ENCODE measurements at regions not wholly inside any gene's neighbourhood (a gene's known extent, or its start where the extent isn't known, plus 50 kb on each side); places are given as distances from the start of the nearest gene placed in this dataset.

DNA sequence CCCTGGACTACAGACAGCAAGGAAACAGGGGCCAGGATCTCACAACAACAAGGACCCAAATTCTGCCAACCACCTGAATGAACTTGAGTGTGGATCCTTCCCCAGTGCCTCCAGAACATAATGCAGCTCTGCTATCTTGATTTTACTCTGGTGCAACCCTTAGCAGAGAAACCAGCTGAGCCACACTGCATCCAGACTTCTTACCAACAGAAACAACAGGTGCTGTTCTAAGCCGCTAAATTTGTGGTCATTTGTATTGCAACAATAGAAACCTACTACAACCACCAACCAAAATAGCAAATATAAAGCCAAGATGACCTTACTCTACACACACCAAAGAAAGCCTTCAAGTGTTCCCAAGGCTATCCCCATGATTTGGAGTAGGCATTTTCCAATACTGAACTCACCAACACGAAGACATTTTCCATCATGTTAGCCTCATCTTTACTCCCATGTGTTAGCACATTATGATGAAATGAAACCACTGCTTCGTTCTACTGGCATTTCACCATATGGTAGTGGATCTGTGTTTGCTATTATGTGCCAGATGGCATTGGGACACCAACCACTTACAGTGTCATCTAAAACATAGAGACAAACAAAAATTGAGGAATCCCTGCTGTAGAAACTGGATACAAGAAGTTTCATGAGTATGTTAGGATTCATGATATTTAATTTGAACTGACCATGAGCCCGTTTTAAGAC is 249.8 kb upstream of the ID4 start:
- H3K14ac ChIP-seq (replicated peaks; ENCODE audit: low read depth, low read length), result no peak overlapping the region
- in situ Hi-C loops (cut with MboI; ENCODE audit: low sequenced_read_pairs) (no loop called here), intact Hi-C loops (cut with micrococcal nuclease) (no loop called here), dilution Hi-C loops (cut with HindIII; ENCODE audit: low sequenced_read_pairs, unreplicated experiment) (no loop called here)
- no peak overlapping the region for H3K4me2 ChIP-seq (ENCODE audit: low read depth, low read length)
- H3K79me1 ChIP-seq (ENCODE audit: low read depth in 1 of 2, low read length in 2 of 2), result no peaks in the 10 kb centered on the region
- H3K9me1 ChIP-seq (ENCODE audit: insufficient read depth, low read length), result no peaks in the 10 kb centered on the region
- no peak overlapping the region for H2AFZ ChIP-seq (replicated peaks; ENCODE audit: low read length, poor library complexity)
- DNase-seq, result no peak
- no peak overlapping the region for H3K4me3 ChIP-seq (ENCODE audit: insufficient read depth, low read depth, low read length)
- no peak overlapping the region for H3K27ac ChIP-seq (ENCODE audit: insufficient read depth, low read length)
- H3K56ac ChIP-seq (ENCODE audit: extremely low read depth, insufficient read depth, low read length), result no peak overlapping the region
- no peaks in the 10 kb centered on the region for H4K20me1 ChIP-seq (ENCODE audit: insufficient read depth, low read length)
- H3K36me3 ChIP-seq (ENCODE audit: control insufficient read depth, insufficient read depth, low read length), result no peaks in the 10 kb centered on the region
- CTCF ChIA-PET, result interaction anchor here (0.6 kb wide), 1 partner anchor 51 kb away, joined by 6 read pairs; no protein-coding TSS in a partner anchor
- ATAC-seq (ENCODE audit: low read depth), result no peak
- H3K9ac ChIP-seq (ENCODE audit: low read depth, low read length), result no peak overlapping the region
- no peaks in the 10 kb centered on the region for H3K9me3 ChIP-seq (ENCODE audit: control insufficient read depth, insufficient read depth, low read length)
- no peaks in the 10 kb centered on the region for H3K4me1 ChIP-seq (ENCODE audit: control insufficient read depth, insufficient read depth, low read length)
- no peak overlapping the region for H4K8ac ChIP-seq (ENCODE audit: low read depth in 2 of 2, low read length in 2 of 2)
- BruUV-seq (replicated peaks), result no TSS peak
- no peak overlapping the region for H2BK15ac ChIP-seq (ENCODE audit: low read depth, low read length)
- WGBS, 2 experiments (ENCODE audit: extremely low coverage in 2 of 2, insufficient read length in 1 of 2), result no CpG with 5 or more reads among the region's 4 CpGs
- no peaks in the 10 kb centered on the region for H3K27me3 ChIP-seq (ENCODE audit: control insufficient read depth, insufficient read depth, low read length)
- H4K91ac ChIP-seq (ENCODE audit: insufficient read depth, low read depth, low read length), result no peak overlapping the region
- POLR2A ChIA-PET (ENCODE audit: unreplicated experiment), result no interaction called here
- H2AK9ac ChIP-seq (replicated peaks; ENCODE audit: low read depth, low read length, poor library complexity), result no peak overlapping the region
- H3K4ac ChIP-seq (ENCODE audit: low read depth, low read length), result no peak overlapping the region
- no peak overlapping the region for H3K18ac ChIP-seq (ENCODE audit: low read depth, low read length)
- no peak overlapping the region for H2AK5ac ChIP-seq (ENCODE audit: low read depth, low read length)
- TF ChIP-seq NFE2L2 (IDR thresholded peaks at IDR 0.05; ENCODE audit: low read depth, low read length), result no peak
- TF ChIP-seq RCOR1 (IDR thresholded peaks at IDR 0.05; ENCODE audit: insufficient replicate concordance, low read length), result no peak
- TF ChIP-seq SMC3 (IDR thresholded peaks at IDR 0.05; ENCODE audit: low read depth, low read length), result no peak
- TF ChIP-seq RAD21 (IDR thresholded peaks at IDR 0.05; ENCODE audit: low read length), result no peak
- no peak for TF ChIP-seq MXI1 (IDR thresholded peaks at IDR 0.05; ENCODE audit: borderline replicate concordance, low read depth, low read length)
- no peak for TF ChIP-seq FOS (IDR thresholded peaks at IDR 0.05; ENCODE audit: low read depth, low read length)
- TF ChIP-seq MAZ (IDR thresholded peaks at IDR 0.05; ENCODE audit: borderline replicate concordance, low read depth, low read length), result no peak
- TF ChIP-seq POLR2A (IDR thresholded peaks at IDR 0.05; ENCODE audit: low read depth, low read length), result no peak
- TF ChIP-seq, protein P1, sequence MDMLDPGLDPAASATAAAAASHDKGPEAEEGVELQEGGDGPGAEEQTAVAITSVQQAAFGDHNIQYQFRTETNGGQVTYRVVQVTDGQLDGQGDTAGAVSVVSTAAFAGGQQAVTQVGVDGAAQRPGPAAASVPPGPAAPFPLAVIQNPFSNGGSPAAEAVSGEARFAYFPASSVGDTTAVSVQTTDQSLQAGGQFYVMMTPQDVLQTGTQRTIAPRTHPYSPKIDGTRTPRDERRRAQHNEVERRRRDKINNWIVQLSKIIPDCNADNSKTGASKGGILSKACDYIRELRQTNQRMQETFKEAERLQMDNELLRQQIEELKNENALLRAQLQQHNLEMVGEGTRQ (IDR thresholded peaks at IDR 0.05; ENCODE audit: low read depth, low read length), result no peak
- no peak for TF ChIP-seq RFX5 (IDR thresholded peaks at IDR 0.05; ENCODE audit: low read depth, low read length)
- TF ChIP-seq CHD1 (IDR thresholded peaks at IDR 0.05; ENCODE audit: low read depth, low read length), result no peak
- no peak for TF ChIP-seq BHLHE40 (IDR thresholded peaks at IDR 0.05; ENCODE audit: low read depth, low read length)
- TF ChIP-seq ELK1 (IDR thresholded peaks at IDR 0.05; ENCODE audit: borderline replicate concordance, low read depth, low read length), result no peak
- TF ChIP-seq, protein P2, sequence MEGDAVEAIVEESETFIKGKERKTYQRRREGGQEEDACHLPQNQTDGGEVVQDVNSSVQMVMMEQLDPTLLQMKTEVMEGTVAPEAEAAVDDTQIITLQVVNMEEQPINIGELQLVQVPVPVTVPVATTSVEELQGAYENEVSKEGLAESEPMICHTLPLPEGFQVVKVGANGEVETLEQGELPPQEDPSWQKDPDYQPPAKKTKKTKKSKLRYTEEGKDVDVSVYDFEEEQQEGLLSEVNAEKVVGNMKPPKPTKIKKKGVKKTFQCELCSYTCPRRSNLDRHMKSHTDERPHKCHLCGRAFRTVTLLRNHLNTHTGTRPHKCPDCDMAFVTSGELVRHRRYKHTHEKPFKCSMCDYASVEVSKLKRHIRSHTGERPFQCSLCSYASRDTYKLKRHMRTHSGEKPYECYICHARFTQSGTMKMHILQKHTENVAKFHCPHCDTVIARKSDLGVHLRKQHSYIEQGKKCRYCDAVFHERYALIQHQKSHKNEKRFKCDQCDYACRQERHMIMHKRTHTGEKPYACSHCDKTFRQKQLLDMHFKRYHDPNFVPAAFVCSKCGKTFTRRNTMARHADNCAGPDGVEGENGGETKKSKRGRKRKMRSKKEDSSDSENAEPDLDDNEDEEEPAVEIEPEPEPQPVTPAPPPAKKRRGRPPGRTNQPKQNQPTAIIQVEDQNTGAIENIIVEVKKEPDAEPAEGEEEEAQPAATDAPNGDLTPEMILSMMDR (conservative IDR thresholded peaks at IDR 0.05; ENCODE audit: low read depth, low read length), result no peak
- TF ChIP-seq MAFK (IDR thresholded peaks at IDR 0.05; ENCODE audit: low read depth, low read length), result no peak
- no peak for TF ChIP-seq CEBPB (IDR thresholded peaks at IDR 0.05; ENCODE audit: low read depth, low read length)
- H3K23ac ChIP-seq (ENCODE audit: low read depth, low read length), result no peak overlapping the region
- no peak overlapping the region for H4K5ac ChIP-seq (ENCODE audit: low read depth, low read length)
- H2BK20ac ChIP-seq (ENCODE audit: low read depth, low read length), result no peak overlapping the region
- no peak overlapping the region for H2BK5ac ChIP-seq (ENCODE audit: low read depth, low read length, poor library complexity, severe bottlenecking)
- H2BK120ac ChIP-seq (ENCODE audit: low read depth, low read length), result no peak overlapping the region

All from IMR-90 (cell line).